HG02943 (cell line): ENCODE measurements at regions not wholly inside any gene's neighbourhood (a gene's known extent, or its start where the extent isn't known, plus 50 kb on each side); places are given as distances from the start of the nearest gene placed in this dataset.
"Not testable (repeated sequence)": the region's sequence is repeated elsewhere in the genome, so short reads cannot be mapped to it uniquely, and the experiment has no call there.

Experiments used
- ATAC-seq: cut with Tn5 transposase; IDR thresholded peaks from one replicate; pipeline ENCODE4 v1.9.1; 2021; ENCODE audit warnings: mild to moderate bottlenecking, low read depth, moderate library complexity; ENCODE audit not compliant: unreplicated experiment

DNA sequence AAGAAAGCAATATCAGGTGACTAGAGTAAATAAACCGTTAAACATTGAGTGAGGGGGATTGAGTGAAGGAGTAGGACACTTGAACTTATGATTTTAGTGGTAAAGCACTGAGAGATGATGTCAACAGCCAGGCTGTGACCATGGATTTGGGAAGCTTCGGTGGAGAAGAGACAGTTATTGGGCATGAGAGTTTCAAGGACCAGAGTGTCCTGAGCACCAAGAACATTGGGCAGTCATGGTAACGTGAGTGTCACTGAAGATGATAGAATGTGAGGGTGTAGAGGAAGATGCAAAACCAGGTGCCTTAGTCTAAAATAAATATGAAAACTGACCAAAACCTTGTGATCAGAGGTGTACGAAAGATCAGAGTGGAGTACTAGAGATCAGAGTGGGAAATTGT, 248.1 kb downstream of the ASXL3 start:
- no peak for ATAC-seq

- ATAC-seq: no peak
These were observed 243.5 kb downstream of the ASXL3 start for GRCh38 chr18:33821503-33821902.

- ATAC-seq: no peak
These were observed 242.7 kb downstream of the ASXL3 start for GRCh38 chr18:33820517-33821371.

GRCh38 chr18:33819692-33820343, 241.8 kb downstream of the ASXL3 start:
- ATAC-seq: not testable (repeated sequence)

GRCh38 chr18:33818145-33818544, 240.1 kb downstream of the ASXL3 start:
- no peak for ATAC-seq

DNA sequence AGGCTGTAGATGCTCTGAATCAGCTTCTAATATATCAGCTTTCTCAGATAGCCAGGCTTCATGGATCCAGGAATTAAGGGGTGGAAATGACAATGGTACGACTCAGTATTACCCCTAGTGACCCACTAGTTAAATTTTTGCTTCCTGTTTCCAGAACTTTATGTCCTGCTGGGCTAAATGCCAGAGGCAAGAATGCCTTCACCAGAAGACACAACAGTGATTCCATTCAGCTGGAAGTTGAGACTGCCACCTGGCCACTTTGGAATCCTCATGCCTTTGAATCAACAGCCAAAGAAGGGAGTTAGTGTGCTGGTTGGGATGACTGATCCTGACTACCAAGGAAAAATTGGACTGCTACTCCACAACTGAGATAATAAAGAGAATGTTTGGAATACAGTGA, 239.1 kb downstream of the ASXL3 start:
- ATAC-seq: no peak

GRCh38 chr18:33814546-33814945, 236.5 kb downstream of the ASXL3 start:
- ATAC-seq: no peak

GRCh38 chr18:33812186-33812585, 234.2 kb downstream of the ASXL3 start:
- ATAC-seq: no peak

DNA sequence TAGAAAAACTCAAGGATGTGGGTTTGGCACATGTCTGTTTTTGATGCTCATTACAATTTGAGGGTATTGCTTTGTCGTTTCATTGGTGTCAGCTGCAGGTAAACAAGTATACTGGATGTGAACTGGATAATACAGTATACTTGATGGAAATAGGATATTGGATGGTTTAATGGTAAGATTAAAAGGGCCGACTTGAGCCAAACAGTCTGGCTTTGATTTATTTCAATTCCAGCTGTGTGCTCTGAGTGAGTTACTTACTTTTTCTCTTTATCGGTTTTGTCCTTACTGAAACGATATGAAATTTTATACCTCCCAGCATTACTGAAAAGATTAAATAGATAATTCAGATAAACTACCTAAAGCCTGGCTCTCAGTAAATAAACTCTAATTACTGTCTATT, 227.6 kb downstream of the ASXL3 start:
- ATAC-seq: no peak

DNA sequence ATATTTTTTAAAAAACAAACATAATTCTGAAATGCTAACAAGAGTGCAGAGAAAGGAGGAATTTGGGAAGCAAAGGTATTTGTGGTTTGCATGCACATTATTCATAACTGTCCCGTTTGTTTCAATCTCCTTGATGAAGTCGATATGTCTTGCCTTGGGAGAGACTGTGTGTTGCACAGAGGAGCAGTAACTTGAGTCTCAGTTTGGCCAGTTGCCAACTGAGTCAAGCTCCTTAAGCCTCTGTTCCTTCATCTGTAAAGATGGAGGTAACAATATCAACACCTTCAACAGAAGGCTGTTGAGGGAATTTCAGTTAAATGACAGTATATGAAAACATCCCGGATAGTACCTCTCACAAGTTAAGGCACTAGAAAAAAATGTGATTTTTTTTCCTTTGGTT, 226.2 kb downstream of the ASXL3 start:
- ATAC-seq: no peak

- ATAC-seq: no peak
These were observed 225.6 kb downstream of the ASXL3 start for GRCh38 chr18:33803636-33804035.

- ATAC-seq: no peak
These were observed 224.9 kb downstream of the ASXL3 start for GRCh38 chr18:33802955-33803354.
